KBM-7 (cell line): ENCODE measurements at regions not wholly inside any gene's neighbourhood (a gene's known extent, or its start where the extent isn't known, plus 50 kb on each side); places are given as distances from the start of the nearest gene placed in this dataset.

Experiments used
- DNase-seq: peaks from one replicate; pipeline ENCODE4 v3.0.0-alpha.2; 2015
- in situ Hi-C: fragments of 300-500 bp; cut with MboI; formaldehyde crosslinking; loops from 2 replicates; pipeline ENCODE4 v1.14.3; 2020; ENCODE audit warnings: low sequenced_read_pairs, low pct_unique_long_range_greater_than_20kb, mixed read lengths

- no peak for DNase-seq
- in situ Hi-C loops, result no loop called here
Observed at GRCh38 chr16:86757704-86758040, 179.3 kb downstream of the FOXL1 start.

GRCh38 chr16:86758932-86759331 lies 180.6 kb downstream of the FOXL1 start:
- in situ Hi-C loops, result no loop called here
- no peak for DNase-seq

DNA sequence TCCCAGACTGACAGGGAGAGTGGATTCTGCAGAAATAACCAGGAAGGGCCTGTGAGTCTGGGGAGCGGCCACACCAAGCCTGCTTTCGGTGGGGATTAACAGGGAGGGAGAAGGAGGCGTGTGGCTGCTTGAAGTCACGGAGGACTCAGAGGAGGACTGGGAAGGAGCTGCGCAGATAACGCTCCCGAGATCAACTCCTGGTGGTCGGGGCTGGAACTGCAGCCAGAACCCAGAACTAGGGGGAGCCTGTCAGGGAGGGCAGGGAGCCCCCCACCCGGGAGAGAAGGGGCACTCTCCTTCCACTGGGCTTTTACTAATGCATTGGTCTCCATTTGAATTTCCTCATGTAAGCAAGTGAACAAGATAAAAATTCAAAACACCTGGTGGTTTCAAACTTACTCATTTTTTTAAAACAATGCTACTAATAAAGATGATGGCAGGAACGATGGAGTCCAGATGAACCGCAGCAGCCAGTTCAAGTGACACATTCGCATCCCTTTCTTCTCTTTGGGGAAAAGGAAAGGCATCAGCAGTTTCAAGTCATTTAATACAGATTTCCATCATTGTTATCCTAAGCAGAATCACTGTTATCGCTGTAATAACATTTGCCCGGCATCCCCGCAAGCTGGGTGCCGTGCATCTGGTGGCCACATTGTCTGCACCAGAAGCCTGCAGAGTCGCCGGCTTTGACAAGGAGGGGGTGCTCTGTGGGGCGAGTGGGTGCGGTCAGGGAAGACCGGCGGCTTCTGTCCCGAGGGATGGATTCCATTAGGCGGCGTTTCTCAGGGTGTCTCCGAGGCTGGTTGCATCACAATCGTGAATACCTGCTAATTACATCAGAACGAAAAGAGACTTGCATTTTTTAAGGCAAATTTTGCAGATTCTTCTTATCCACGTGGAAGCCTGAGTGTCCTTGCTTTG lies 183.0 kb downstream of the FOXL1 start:
- in situ Hi-C loops, result no loop called here
- peak; percentile 28 for DNase-seq

- in situ Hi-C loops, result no loop called here
- DNase-seq, result no peak
Observed at GRCh38 chr16:86762095-86762494, 183.7 kb downstream of the FOXL1 start.

- in situ Hi-C loops, result no loop called here
- DNase-seq, result no peak
Observed at GRCh38 chr16:86763819-86764218, 185.5 kb downstream of the FOXL1 start.

- no peak for DNase-seq
- in situ Hi-C loops, result no loop called here
Observed at GRCh38 chr16:86764551-86764950, 186.2 kb downstream of the FOXL1 start.

DNA sequence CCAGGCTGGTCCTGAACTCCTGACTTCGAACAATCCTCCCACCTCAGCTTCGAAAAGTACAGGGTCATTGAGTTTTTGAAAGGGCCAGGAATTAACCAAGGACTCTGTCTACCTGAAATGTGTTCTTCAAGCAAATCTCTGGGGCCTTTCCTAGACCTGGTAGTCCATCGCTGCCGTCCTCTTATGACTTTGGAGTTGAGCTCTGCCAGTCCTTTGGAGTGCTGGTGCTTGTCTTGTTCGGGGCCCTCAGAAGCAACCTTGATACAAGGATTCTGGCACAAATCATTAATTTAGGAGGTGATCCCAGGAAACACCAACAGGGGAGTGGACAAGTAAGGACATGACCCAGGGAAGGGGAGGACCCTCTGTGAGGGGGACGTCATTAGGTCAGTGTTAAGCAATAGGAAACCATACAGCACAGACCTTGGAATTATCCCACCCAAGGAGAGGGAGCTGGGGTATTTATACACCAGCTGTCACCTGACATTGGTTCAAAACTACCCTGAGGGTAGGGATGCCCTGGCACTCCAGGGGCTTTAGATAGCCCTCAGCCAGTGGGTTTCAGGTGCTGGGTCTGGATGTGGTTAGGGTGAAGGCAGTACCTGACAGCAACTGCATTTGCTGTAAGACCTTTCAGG lies 187.2 kb downstream of the FOXL1 start:
- in situ Hi-C loops, result no loop called here
- no peak for DNase-seq

DNA sequence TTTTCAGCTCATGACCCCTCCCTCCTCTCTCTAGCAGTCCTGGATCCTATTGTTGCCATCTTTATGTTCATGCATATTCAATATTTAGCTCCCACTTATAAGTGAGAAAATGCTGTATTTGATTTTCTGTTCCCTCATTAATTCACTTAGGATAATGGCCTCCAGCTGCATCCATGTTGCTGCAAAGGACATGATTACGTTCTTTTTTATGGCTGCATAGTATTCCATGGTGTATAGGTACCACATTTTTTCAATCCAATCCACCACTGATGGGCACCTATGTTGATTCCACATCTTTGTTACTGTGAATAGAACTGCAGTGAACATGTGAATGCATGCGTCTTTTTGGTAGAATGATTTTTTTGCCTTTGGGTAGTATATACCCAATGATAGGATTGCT lies 188.4 kb downstream of the FOXL1 start:
- in situ Hi-C loops, result no loop called here
- DNase-seq, result no peak

DNA sequence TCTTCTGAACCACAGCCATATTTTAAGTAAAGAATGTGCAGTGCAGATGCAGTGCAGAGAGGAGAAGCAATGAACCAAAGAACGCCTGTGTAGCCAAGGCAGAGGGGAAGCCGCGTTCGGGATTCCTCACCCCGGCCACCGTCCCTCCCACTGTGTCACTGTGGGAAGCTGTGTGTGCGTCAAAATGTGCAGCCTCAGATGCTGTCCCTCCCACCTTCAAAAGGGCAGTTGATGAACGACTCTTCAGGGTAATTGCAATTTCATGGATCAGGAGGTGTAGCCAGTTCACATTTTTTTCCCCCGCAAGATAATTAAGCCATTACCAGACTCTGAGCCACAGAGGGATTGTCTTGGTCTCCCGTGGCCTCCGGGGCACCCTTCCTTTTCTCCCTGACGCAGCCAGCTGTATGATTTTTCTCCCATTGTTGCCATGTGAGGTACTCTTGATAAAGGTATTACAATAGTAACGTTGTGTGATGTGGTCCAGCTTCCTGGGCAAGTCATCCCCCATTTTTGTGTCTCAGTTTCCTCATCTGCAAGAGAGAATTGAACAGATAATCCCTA lies 190.0 kb downstream of the FOXL1 start:
- in situ Hi-C loops, result no loop called here
- no peak for DNase-seq

- in situ Hi-C loops, result no loop called here
- DNase-seq, result no peak
Observed at GRCh38 chr16:86768999-86769398, 190.7 kb downstream of the FOXL1 start.

GRCh38 chr16:86771506-86772460 lies 193.4 kb downstream of the FOXL1 start:
- in situ Hi-C loops, result no loop called here
- no peak for DNase-seq

DNA sequence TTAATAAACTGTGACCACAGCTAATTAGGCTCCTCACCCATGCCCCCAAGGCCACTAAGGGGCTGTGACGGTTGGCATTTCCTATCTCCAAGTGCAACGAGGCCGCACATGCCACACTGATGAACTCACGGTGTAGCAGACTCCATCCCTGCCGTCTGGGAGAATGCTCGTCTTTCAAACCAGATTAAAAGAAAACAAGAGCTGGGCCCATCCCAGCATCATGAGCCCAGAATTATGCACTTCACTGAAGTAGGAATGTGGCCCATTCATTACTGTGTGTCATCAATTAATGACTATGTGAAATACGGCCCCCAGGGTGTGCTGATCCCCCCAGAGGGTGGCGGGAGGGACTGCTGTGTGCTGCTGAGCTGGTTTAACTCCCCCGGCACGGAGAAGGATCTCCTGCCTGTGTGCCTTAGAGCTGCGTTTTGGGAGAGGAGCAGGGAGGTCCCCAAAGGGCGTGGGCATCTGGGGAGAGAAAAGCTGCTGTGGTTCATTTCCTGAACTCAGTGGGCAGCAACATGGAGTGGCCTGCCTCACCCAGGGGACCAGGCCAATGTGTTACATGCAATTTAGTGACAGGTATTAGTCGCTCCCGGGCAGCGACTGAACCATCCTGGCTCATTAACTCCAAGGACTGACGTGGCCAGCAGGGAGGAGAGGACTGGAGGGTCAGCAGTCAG lies 194.5 kb downstream of the FOXL1 start:
- no peak for DNase-seq
- in situ Hi-C loops, result no loop called here

DNA sequence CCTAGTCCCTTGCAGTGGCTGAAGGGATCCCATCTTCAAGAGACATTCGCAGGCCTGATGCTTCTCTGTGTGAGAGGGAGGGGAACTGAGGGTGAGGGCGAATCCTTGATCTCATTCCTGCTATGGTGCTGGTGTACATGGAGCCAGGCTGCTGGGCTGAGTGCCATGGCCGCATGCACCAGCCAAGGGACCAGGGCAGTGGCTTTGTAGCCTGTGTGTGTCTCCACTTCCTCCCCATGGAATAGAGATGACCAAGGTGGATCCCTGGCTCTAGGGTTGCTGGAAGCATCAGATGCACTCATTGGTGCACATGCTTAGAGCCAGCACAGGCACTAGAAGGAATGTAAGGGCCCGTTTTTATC lies 195.0 kb downstream of the FOXL1 start:
- DNase-seq, result no peak
- in situ Hi-C loops, result no loop called here

- in situ Hi-C loops, result no loop called here
- no peak for DNase-seq
Observed at GRCh38 chr16:86774931-86775330, 196.6 kb downstream of the FOXL1 start.

DNA sequence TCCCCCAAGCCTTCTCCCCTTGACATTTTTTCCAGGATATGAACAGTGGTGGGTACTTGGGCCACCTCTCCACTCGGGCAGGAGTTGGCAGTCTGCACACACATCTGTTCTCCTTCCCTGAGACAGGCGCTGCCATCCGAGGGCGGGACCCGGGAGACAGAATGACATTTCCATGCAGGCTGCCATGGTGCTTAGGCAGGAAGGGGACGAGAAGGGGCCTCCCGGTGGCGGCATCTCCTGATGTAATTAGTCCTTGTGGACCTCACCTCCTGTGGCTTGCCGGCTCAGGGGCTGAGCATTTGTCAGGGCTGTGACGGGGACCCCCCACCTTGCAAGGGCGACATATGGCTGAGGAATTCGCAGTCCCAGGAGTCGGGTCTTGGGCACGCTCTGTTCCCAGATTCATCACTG lies 197.2 kb downstream of the FOXL1 start:
- in situ Hi-C loops, result no loop called here
- no peak for DNase-seq

- no peak for DNase-seq
- in situ Hi-C loops, result no loop called here
Observed at GRCh38 chr16:86777381-86777946, 199.1 kb downstream of the FOXL1 start.

- in situ Hi-C loops, result no loop called here
- no peak for DNase-seq
Observed at GRCh38 chr16:86778108-86778745, 199.9 kb downstream of the FOXL1 start.

- in situ Hi-C loops, result no loop called here
- DNase-seq, result no peak
Observed at GRCh38 chr16:86778978-86779377, 200.6 kb downstream of the FOXL1 start.
